ENCODE measurements at regions not wholly inside any gene's neighbourhood (a gene's known extent, or its start where the extent isn't known, plus 50 kb on each side); places are given as distances from the start of the nearest gene placed in this dataset.

DNA sequence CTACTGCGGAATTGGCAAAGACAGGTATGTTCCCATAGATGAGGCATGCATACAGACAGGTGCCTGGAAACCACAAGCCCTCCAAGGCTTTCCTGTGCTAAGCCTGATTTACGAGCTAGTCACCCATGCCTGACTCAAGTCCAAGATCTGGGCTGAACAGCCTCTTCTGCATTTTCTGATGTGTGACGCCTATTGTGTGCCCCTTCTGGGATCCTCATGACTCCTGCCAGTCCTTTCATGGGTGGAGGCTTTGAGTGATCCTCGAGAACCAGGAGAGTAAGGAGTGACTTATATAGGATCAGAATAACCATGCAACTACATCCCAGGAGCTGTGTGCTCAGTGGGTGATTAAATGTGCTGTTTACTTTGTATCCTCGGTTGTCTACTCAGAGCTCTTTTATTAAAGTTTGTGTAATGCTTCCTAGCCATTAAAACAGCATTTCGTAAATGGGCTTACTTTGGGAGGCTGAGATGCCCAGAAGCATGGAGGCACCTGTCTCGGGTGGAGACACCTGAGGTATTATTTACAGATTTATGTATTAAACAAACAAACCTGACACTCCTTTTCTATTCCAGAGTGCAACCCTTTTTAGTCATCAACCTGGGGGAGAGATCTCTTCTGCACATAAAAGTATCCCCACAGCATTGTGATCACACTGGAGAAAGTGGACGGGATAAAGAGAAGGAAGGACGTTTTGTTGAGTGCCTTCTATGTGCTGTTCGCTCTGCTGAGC, 373.0 kb upstream of the DYNLRB2 start:
- Histone ChIP-seq H3K9ac (ENCODE audit: low read depth, low read length) (no peak overlapping the region), H3K4me1 (ENCODE audit: control insufficient read depth, insufficient read depth, low read length) (peaks cover 7% of the 10 kb centered on the region), H3K4me2 (ENCODE audit: low read length) (no peak overlapping the region), H3K27me3 (ENCODE audit: control insufficient read depth, insufficient read depth, low read length) (no peaks in the 10 kb centered on the region), H3K4me3 (ENCODE audit: low read length) (no peak overlapping the region), H3K9me3 (replicated peaks; ENCODE audit: low read length) (no peaks in the 10 kb centered on the region), H3K36me3 (ENCODE audit: insufficient read depth, low read length) (no peaks in the 10 kb centered on the region)

- H3K4me3 ChIP-seq (ENCODE audit: low read length) = no peak overlapping the region
- H3K9me3 ChIP-seq (replicated peaks; ENCODE audit: low read length) = no peaks in the 10 kb centered on the region
- H3K4me2 ChIP-seq (ENCODE audit: low read length) = no peak overlapping the region
- no peaks in the 10 kb centered on the region for H3K27me3 ChIP-seq (ENCODE audit: control insufficient read depth, insufficient read depth, low read length)
- peaks cover 7% of the 10 kb centered on the region for H3K4me1 ChIP-seq (ENCODE audit: control insufficient read depth, insufficient read depth, low read length)
- no peak overlapping the region for H3K9ac ChIP-seq (ENCODE audit: low read depth, low read length)
- no peaks in the 10 kb centered on the region for H3K36me3 ChIP-seq (ENCODE audit: insufficient read depth, low read length)
Observed at GRCh38 chr16:80166082-80166481, 374.7 kb upstream of the DYNLRB2 start.

DNA sequence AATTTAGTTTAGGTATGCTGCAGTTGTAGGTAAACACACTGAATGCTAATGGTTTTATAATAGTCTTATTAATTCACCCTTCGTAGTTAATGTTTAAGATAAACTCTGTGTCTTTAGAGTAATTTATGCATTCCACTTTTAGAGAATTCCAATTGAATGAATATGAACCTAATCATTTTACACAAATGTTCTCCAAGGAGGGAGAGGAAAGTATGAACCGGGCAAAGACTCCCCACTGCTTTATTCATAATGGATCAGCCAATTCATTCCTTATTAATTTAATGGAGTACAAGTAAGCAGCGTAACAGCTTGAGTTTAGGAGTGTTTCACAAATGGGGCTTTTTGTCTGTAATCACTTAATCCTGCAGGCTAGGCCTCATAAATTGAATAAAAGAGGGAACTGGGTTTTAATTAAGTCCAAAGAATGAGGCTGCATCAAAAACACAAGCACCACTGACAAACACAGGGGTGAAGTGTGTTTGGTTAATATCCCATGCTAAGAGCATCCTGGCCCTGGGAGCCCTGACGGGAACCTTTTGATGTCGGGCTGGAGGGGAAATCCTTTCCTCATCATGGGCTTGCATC, 375.7 kb upstream of the DYNLRB2 start:
- no peaks in the 10 kb centered on the region for H3K36me3 ChIP-seq (ENCODE audit: insufficient read depth, low read length)
- H3K9me3 ChIP-seq (replicated peaks; ENCODE audit: low read length) = no peaks in the 10 kb centered on the region
- no peak overlapping the region for H3K4me3 ChIP-seq (ENCODE audit: low read length)
- no peaks in the 10 kb centered on the region for H3K27me3 ChIP-seq (ENCODE audit: control insufficient read depth, insufficient read depth, low read length)
- no peak overlapping the region for H3K4me2 ChIP-seq (ENCODE audit: low read length)
- no peak overlapping the region for H3K9ac ChIP-seq (ENCODE audit: low read depth, low read length)
- peaks cover 7% of the 10 kb centered on the region for H3K4me1 ChIP-seq (ENCODE audit: control insufficient read depth, insufficient read depth, low read length)

- Histone ChIP-seq H3K4me3 (ENCODE audit: low read length) (no peak overlapping the region), H3K36me3 (ENCODE audit: insufficient read depth, low read length) (no peaks in the 10 kb centered on the region), H3K9ac (ENCODE audit: low read depth, low read length) (no peak overlapping the region), H3K9me3 (replicated peaks; ENCODE audit: low read length) (no peaks in the 10 kb centered on the region), H3K27me3 (ENCODE audit: control insufficient read depth, insufficient read depth, low read length) (no peaks in the 10 kb centered on the region), H3K4me1 (ENCODE audit: control insufficient read depth, insufficient read depth, low read length) (peaks cover 19% of the 10 kb centered on the region), H3K4me2 (ENCODE audit: low read length) (no peak overlapping the region)
Observed at GRCh38 chr16:80163339-80163738, 377.5 kb upstream of the DYNLRB2 start.

DNA sequence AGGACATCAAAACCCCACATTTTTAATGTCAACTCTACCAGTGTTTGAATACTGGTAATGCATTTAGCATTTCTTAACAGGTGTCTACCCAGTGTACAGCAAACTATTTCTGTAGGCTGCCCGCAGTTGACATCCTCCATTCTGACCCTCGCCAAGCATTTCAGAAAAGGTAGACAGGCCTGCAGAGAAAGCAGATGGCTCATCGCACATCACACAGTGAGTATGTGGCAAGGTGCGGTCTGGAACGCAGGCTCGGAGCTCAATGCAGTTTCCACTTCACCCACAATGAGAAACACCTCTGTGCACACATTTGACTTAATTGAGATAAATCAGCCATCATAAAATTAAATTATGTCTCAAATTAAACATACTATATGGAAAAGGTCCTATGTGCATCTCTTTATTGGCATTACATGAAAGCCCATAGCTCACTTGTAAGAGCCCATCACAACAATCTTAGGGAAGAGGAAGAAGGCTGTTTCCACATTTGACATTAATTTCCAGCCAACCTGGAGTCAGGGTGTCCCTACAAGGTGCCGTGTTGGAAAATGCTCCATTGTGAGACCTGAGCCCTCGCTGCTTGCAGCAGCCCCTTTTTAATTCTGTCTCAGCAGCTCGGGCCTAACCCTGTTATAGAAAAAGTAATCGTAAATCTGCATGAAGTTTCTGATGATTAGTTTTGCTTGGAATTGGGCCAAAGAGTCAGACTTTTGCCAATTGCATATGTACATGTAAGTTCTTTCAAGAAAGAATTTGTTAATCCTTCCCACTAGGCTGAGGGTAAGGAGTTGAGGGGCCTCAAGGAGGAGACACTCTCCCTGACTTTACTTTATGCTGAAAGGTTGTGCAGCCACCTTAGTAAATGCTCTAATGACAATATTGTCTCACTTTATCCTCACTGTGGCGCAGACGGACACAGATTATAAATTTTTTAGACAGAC, 378.7 kb upstream of the DYNLRB2 start:
- Histone ChIP-seq H3K36me3 (ENCODE audit: insufficient read depth, low read length) (no peaks in the 10 kb centered on the region), H3K4me1 (ENCODE audit: control insufficient read depth, insufficient read depth, low read length) (peaks cover 24% of the 10 kb centered on the region), H3K4me3 (ENCODE audit: low read length) (no peak overlapping the region), H3K9me3 (replicated peaks; ENCODE audit: low read length) (no peaks in the 10 kb centered on the region), H3K4me2 (ENCODE audit: low read length) (no peak overlapping the region), H3K9ac (ENCODE audit: low read depth, low read length) (no peak overlapping the region), H3K27me3 (ENCODE audit: control insufficient read depth, insufficient read depth, low read length) (no peaks in the 10 kb centered on the region)

- Histone ChIP-seq H3K36me3 (ENCODE audit: insufficient read depth, low read length) (no peaks in the 10 kb centered on the region), H3K4me2 (ENCODE audit: low read length) (no peak overlapping the region), H3K9me3 (replicated peaks; ENCODE audit: low read length) (no peaks in the 10 kb centered on the region), H3K9ac (ENCODE audit: low read depth, low read length) (no peak overlapping the region), H3K4me1 (ENCODE audit: control insufficient read depth, insufficient read depth, low read length) (peaks cover 23% of the 10 kb centered on the region), H3K27me3 (ENCODE audit: control insufficient read depth, insufficient read depth, low read length) (no peaks in the 10 kb centered on the region), H3K4me3 (ENCODE audit: low read length) (no peak overlapping the region)
Observed at GRCh38 chr16:80158766-80159165, 382.0 kb upstream of the DYNLRB2 start.

- H3K9me3 ChIP-seq (replicated peaks; ENCODE audit: low read length) = no peaks in the 10 kb centered on the region
Observed at GRCh38 chr16:80151722-80152111, 389.1 kb upstream of the DYNLRB2 start.

DNA sequence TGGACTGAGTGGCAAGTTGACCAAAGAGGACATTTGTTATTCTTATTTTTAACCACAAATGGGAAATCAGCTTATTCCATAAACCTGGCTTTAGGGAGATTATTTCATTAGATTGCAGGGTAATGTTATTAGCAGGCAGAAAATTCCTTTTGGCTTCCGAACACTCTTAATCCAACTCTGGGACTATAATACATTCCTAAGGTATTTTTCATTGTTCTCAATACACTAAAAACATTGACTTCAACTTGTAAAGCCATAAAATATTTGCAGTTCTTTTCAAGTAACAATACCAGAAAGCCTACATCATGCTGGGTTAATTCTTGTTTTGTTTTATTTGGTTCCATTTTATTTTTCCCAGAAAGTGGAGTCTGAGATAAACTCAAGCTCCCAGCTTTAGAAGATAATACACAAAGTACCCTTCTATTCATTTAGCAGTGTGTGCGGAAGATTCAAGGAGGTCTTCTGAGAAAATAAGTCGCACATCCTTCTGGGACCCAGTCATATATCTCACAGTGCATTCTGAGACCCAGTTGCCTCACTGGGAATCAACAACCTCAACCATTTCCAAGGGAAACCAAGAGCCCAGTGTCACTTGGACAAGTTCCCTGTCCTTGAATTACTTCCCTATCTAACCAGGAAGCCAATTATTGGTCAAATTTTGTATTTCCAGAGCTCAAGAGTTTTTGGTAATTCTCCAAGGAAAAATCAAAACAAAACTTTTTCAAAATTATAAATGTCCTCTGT, 389.6 kb upstream of the DYNLRB2 start:
- Histone ChIP-seq H3K4me1 (ENCODE audit: control insufficient read depth, insufficient read depth, low read length) (peaks cover 40% of the 10 kb centered on the region), H3K9ac (ENCODE audit: low read depth, low read length) (peak overlapping the region; percentile 46), H3K27me3 (ENCODE audit: control insufficient read depth, insufficient read depth, low read length) (no peaks in the 10 kb centered on the region), H3K4me2 (ENCODE audit: low read length) (peak overlapping the region; percentile 63), H3K36me3 (ENCODE audit: insufficient read depth, low read length) (no peaks in the 10 kb centered on the region), H3K4me3 (ENCODE audit: low read length) (peak overlapping the region; percentile 28), H3K9me3 (replicated peaks; ENCODE audit: low read length) (no peaks in the 10 kb centered on the region)

More at GRCh38 chr16:80151722-80152111, 389.1 kb upstream of the DYNLRB2 start:
- H3K36me3 ChIP-seq (ENCODE audit: insufficient read depth, low read length) = no peaks in the 10 kb centered on the region
- peaks cover 37% of the 10 kb centered on the region for H3K4me1 ChIP-seq (ENCODE audit: control insufficient read depth, insufficient read depth, low read length)
- peak overlapping the region; percentile 46 for H3K9ac ChIP-seq (ENCODE audit: low read depth, low read length)
- no peaks in the 10 kb centered on the region for H3K27me3 ChIP-seq (ENCODE audit: control insufficient read depth, insufficient read depth, low read length)
- no peak overlapping the region for H3K4me2 ChIP-seq (ENCODE audit: low read length)
- H3K4me3 ChIP-seq (ENCODE audit: low read length) = no peak overlapping the region

DNA sequence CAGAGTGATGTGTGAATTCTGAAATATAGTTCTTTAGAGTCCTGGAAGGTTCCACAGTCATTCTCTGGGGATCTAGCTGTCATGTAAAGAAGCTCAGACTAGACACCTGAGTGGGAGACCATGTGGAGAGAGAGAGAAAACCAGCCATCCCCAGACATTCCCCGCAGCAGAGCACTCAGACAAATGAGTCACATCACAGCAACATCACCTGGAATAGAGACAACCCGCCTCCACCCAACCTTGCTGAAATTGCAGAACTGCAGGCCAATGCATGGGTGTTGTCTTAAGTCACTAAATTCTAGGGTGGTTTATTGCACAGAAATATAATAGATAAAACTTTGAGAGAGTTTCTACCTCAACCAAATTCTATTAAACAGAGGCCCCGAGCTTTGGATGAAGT, 392.0 kb upstream of the DYNLRB2 start:
- Histone ChIP-seq H3K4me1 (ENCODE audit: control insufficient read depth, insufficient read depth, low read length) (peaks cover 40% of the 10 kb centered on the region), H3K36me3 (ENCODE audit: insufficient read depth, low read length) (no peaks in the 10 kb centered on the region), H3K9ac (ENCODE audit: low read depth, low read length) (no peak overlapping the region), H3K9me3 (replicated peaks; ENCODE audit: low read length) (no peaks in the 10 kb centered on the region), H3K4me3 (ENCODE audit: low read length) (no peak overlapping the region), H3K4me2 (ENCODE audit: low read length) (no peak overlapping the region), H3K27me3 (ENCODE audit: control insufficient read depth, insufficient read depth, low read length) (no peaks in the 10 kb centered on the region)

DNA sequence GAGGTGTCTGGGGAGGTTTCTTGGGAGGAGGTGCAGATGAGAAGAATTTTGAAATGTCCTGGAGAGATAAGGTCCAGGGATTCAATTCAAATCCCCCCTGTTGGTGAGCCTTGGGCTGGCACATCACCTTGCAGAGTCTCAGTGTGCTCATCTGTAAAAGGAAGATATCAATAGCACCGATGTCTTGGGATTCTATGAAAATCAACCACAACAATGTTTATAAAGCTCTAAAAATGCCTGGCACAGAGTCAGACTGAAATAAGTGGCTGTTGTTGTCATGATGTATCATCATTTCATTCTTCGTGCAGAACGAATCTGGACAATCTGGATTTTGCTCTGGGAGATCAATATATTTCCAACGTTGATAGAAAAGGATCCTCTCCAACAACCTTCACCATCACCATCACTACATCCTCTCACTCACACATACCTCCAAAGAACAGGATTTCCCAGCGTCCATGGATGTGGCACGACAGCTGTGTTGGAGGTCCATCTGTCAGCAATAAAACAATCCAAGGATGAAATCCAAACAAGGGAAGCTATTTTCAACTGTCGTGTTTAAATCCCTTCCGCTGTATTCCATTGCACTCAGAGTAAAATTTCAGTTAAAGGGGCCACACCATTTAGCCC, 393.7 kb upstream of the DYNLRB2 start:
- Histone ChIP-seq H3K27me3 (ENCODE audit: control insufficient read depth, insufficient read depth, low read length) (no peaks in the 10 kb centered on the region), H3K4me3 (ENCODE audit: low read length) (peak overlapping the region; percentile 28), H3K4me2 (ENCODE audit: low read length) (peak overlapping the region; percentile 62), H3K9me3 (replicated peaks; ENCODE audit: low read length) (no peaks in the 10 kb centered on the region), H3K36me3 (ENCODE audit: insufficient read depth, low read length) (no peaks in the 10 kb centered on the region), H3K9ac (ENCODE audit: low read depth, low read length) (no peak overlapping the region), H3K4me1 (ENCODE audit: control insufficient read depth, insufficient read depth, low read length) (peaks cover 36% of the 10 kb centered on the region)
